Trophoblast cell (in vitro differentiated cells and primary cell): ENCODE measurements at regions not wholly inside any gene's neighbourhood (a gene's known extent, or its start where the extent isn't known, plus 50 kb on each side); places are given as distances from the start of the nearest gene placed in this dataset.
A peak's percentile ranks its signal among the peaks of the same experiment; 100 is the strongest.

Experiments
- DNase-seq, 2 donors: peaks; one replicate each; pipeline ENCODE4 v3.0.0-alpha.2; 2016
- H2AFZ ChIP-seq: 2 replicates; pipeline ENCODE4 v1.6.1; 2013; ENCODE audit warnings: low read length, moderate library complexity, mild to moderate bottlenecking; ENCODE audit not compliant: insufficient read depth, poor library complexity
- H2AK5ac ChIP-seq: 2 replicates; pipeline ENCODE4 v1.6.1; 2013; ENCODE audit warnings: mild to moderate bottlenecking, low read length
- H2BK120ac ChIP-seq: 2 replicates; pipeline ENCODE4 v1.6.1; 2013; ENCODE audit warnings: low read length, mild to moderate bottlenecking, moderate library complexity; ENCODE audit not compliant: insufficient read depth, poor library complexity
- H2BK12ac ChIP-seq: 2 replicates; pipeline ENCODE4 v1.6.1; 2013; ENCODE audit warnings: mild to moderate bottlenecking, low read length, moderate library complexity
- H2BK5ac ChIP-seq: 2 replicates; pipeline ENCODE4 v1.6.1; 2013; ENCODE audit warnings: low read length, low read depth, moderate library complexity, mild to moderate bottlenecking; ENCODE audit not compliant: poor library complexity
- H3K14ac ChIP-seq: 2 replicates; pipeline ENCODE4 v1.6.1; 2013; ENCODE audit warnings: mild to moderate bottlenecking, low read length
- H3K18ac ChIP-seq: 2 replicates; pipeline ENCODE4 v1.6.1; 2013; ENCODE audit warnings: mild to moderate bottlenecking, low read length
- H3K23ac ChIP-seq: 2 replicates; pipeline ENCODE4 v1.6.1; 2013; ENCODE audit warnings: low read length
- H3K27ac ChIP-seq: 2 replicates; pipeline ENCODE4 v1.5.1; 2013; ENCODE audit warnings: low read depth, mild to moderate bottlenecking, inconsistent platforms, low read length, moderate library complexity
- H3K27me3 ChIP-seq: 2 replicates; pipeline ENCODE4 v1.6.1; 2013; ENCODE audit warnings: inconsistent platforms, mild to moderate bottlenecking, low read length, moderate library complexity; ENCODE audit not compliant: insufficient read depth
- H3K36me3 ChIP-seq, 2 experiments: 1 replicate in 1 of 2; 2 replicates in 1 of 2; pipeline ENCODE4 v1.6.1; 2013; ENCODE audit warnings: low read length in 2 of 2, mild to moderate bottlenecking in 2 of 2, moderate library complexity in 1 of 2; ENCODE audit not compliant: insufficient read depth in 2 of 2, control insufficient read depth in 1 of 2
- H3K4ac ChIP-seq: 2 replicates; pipeline ENCODE4 v1.6.1; 2013; ENCODE audit warnings: low read depth, mild to moderate bottlenecking, low read length, moderate library complexity
- H3K4me1 ChIP-seq, 2 experiments: 1 replicate in 1 of 2; 2 replicates in 1 of 2; pipeline ENCODE4 v1.6.1; 2013; ENCODE audit warnings: low read length in 2 of 2, mild to moderate bottlenecking in 2 of 2, moderate library complexity in 1 of 2; ENCODE audit not compliant: insufficient read depth in 2 of 2, control insufficient read depth in 1 of 2
- H3K4me2 ChIP-seq: 2 replicates; pipeline ENCODE4 v1.6.1; 2013; ENCODE audit warnings: inconsistent platforms, mild to moderate bottlenecking, low read length, moderate library complexity
- H3K4me3 ChIP-seq: 2 replicates; pipeline ENCODE4 v1.5.1; 2013; ENCODE audit warnings: mild to moderate bottlenecking, low read depth, low read length, inconsistent platforms
- H3K79me1 ChIP-seq: one replicate; pipeline ENCODE4 v1.6.1; 2013; ENCODE audit warnings: low read length
- H3K79me2 ChIP-seq: 2 replicates; pipeline ENCODE4 v1.6.1; 2013; ENCODE audit warnings: low read length, mild to moderate bottlenecking; ENCODE audit not compliant: control insufficient read depth, insufficient read depth, poor library complexity
- H3K9ac ChIP-seq: 2 replicates; pipeline ENCODE4 v1.6.1; 2013; ENCODE audit warnings: mild to moderate bottlenecking, low read length
- H3K9me3 ChIP-seq: 2 replicates; pipeline ENCODE4 v1.6.1; 2013; ENCODE audit warnings: low read depth, mild to moderate bottlenecking, control low read depth, inconsistent platforms, low read length; ENCODE audit not compliant: insufficient read depth
- H4K12ac ChIP-seq: 2 replicates; pipeline ENCODE4 v1.6.1; 2013; ENCODE audit warnings: low read depth, mild to moderate bottlenecking, low read length, moderate library complexity
- H4K8ac ChIP-seq: 2 replicates; pipeline ENCODE4 v1.6.1; 2013; ENCODE audit warnings: low read depth, mild to moderate bottlenecking, low read length, moderate library complexity
- H4K91ac ChIP-seq: one replicate; pipeline ENCODE4 v1.6.1; 2013; ENCODE audit warnings: low read depth, mild to moderate bottlenecking, low read length, moderate library complexity
- WGBS: extraction: QIAGEN DNeasy Blood & Tissue Kit; methylation state at CpG from one replicate; pipeline ENCODE4 v1.1.7; 2013; ENCODE audit warnings: missing lambda C conversion rate; ENCODE audit not compliant: insufficient read length, insufficient coverage; ENCODE audit errors: extremely low coverage; 5-methylcytosine and 5-hydroxymethylcytosine counted together

DNA sequence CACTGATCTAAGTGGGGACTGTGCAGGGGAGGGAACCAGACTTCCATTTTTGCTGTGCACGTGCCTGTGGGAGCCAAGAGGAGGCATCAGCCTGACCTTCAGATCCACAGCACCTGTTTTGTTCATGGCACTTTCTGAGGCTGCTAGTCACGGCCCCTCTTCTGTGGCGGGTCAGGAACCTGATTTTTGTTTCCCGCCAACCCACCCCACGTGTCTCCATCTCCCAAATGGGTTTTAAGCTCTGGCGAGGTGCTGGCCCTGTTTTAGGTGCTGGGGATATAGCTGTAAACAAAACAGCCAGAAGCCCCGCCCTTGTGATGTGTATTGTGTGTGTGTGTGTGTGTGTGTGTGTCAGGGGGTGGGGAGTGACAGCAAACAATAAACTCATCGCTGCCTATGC lies 60.4 kb upstream of the GRPEL1 start:
- no peak overlapping the region for H4K91ac ChIP-seq
- no peak overlapping the region for H4K8ac ChIP-seq
- no CpG with 5 or more reads among the region's 8 CpGs for WGBS
- H3K27ac ChIP-seq = no peak overlapping the region
- H3K79me2 ChIP-seq = no peaks in the 10 kb centered on the region
- H3K14ac ChIP-seq = no peak overlapping the region
- H3K4ac ChIP-seq = no peak overlapping the region
- H3K23ac ChIP-seq = no peak overlapping the region
- H3K36me3 ChIP-seq = no peaks in the 10 kb centered on the region
- no peaks in the 10 kb centered on the region for H3K79me1 ChIP-seq
- H2AK5ac ChIP-seq = no peak overlapping the region
- H3K4me3 ChIP-seq = peak overlapping the region; percentile 1
- H2BK5ac ChIP-seq = no peak overlapping the region
- no peak overlapping the region for H2BK120ac ChIP-seq
- no peak overlapping the region for H3K4me2 ChIP-seq
- no peak overlapping the region for H2AFZ ChIP-seq
- peaks cover 17% of the 10 kb centered on the region for H3K9me3 ChIP-seq
- no peak overlapping the region for H2BK12ac ChIP-seq
- no peak overlapping the region for H3K18ac ChIP-seq
- H3K4me1 ChIP-seq = no peaks in the 10 kb centered on the region
- H4K12ac ChIP-seq = no peak overlapping the region
- no peak overlapping the region for H3K9ac ChIP-seq
- no peak for DNase-seq
- no peaks in the 10 kb centered on the region for H3K27me3 ChIP-seq

DNA sequence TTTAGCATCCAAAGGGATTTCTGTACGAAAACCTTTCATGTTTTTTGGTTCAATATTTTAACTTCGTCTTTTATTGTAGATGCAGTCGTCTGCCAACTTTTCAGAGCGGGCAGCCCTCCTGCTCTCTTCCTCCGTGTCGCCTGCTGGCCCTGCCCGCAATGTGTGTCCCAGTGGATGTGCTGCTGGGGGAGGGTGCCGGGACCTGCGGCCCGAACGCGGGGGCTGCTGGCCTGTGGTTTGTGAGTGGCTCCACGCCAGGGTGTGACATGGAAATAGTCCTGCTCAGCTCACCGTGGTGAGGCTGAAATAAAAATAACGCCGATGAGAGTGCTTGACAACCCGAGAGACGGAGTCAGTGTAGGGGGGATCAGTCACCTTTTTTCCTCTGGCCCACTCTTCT lies 59.7 kb upstream of the GRPEL1 start:
- Histone ChIP-seq H4K8ac (no peak overlapping the region), H3K27me3 (no peaks in the 10 kb centered on the region), H3K79me2 (no peaks in the 10 kb centered on the region), H3K23ac (no peak overlapping the region), H3K9ac (no peak overlapping the region), H3K79me1 (no peaks in the 10 kb centered on the region), H2AK5ac (no peak overlapping the region), H3K27ac (no peak overlapping the region), H3K9me3 (peaks cover 14% of the 10 kb centered on the region), H2AFZ (no peak overlapping the region), H3K4me2 (no peak overlapping the region), H3K4ac (no peak overlapping the region), H3K4me3 (no peak overlapping the region), H3K14ac (no peak overlapping the region), H3K36me3 (no peaks in the 10 kb centered on the region), H2BK120ac (no peak overlapping the region), H2BK12ac (no peak overlapping the region), H3K18ac (no peak overlapping the region), H3K4me1 (no peaks in the 10 kb centered on the region), H4K91ac (no peak overlapping the region), H2BK5ac (no peak overlapping the region), H4K12ac (no peak overlapping the region)
- DNase-seq = no peak
- WGBS = no CpG with 5 or more reads among the region's 18 CpGs

DNA sequence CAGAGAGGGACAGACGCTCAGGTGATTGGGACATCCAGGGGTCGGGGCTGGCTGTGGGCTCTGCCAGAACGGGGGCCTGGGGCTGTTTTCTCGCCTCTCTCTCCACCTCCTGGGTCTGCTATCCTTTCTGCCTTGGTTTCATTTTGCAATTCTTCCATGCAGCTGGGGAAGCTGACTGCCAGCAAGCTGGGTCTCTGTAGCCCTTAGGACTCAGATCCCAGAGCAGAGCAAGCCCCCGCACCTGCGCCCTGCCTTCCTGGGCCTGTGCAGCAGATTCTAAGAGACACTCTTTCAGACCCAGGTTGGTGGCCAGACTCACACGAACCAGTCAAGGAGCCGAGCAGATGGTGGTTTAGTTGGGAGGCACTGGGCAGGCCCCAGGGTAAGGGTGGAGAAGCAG lies 59.1 kb upstream of the GRPEL1 start:
- Histone ChIP-seq H3K27me3 (no peaks in the 10 kb centered on the region), H3K4me1 (no peaks in the 10 kb centered on the region), H3K9ac (no peak overlapping the region), H2BK12ac (no peak overlapping the region), H4K8ac (no peak overlapping the region), H3K9me3 (peaks cover 14% of the 10 kb centered on the region), H2BK5ac (no peak overlapping the region), H2AFZ (no peak overlapping the region), H3K14ac (no peak overlapping the region), H3K79me2 (no peaks in the 10 kb centered on the region), H3K4me3 (no peak overlapping the region), H3K79me1 (no peaks in the 10 kb centered on the region), H2AK5ac (no peak overlapping the region), H4K12ac (no peak overlapping the region), H3K18ac (no peak overlapping the region), H4K91ac (no peak overlapping the region), H2BK120ac (no peak overlapping the region), H3K27ac (no peak overlapping the region), H3K4ac (no peak overlapping the region), H3K36me3 (no peaks in the 10 kb centered on the region), H3K4me2 (no peak overlapping the region), H3K23ac (no peak overlapping the region)
- WGBS = no CpG with 5 or more reads among the region's 8 CpGs
- no peak for DNase-seq

DNA sequence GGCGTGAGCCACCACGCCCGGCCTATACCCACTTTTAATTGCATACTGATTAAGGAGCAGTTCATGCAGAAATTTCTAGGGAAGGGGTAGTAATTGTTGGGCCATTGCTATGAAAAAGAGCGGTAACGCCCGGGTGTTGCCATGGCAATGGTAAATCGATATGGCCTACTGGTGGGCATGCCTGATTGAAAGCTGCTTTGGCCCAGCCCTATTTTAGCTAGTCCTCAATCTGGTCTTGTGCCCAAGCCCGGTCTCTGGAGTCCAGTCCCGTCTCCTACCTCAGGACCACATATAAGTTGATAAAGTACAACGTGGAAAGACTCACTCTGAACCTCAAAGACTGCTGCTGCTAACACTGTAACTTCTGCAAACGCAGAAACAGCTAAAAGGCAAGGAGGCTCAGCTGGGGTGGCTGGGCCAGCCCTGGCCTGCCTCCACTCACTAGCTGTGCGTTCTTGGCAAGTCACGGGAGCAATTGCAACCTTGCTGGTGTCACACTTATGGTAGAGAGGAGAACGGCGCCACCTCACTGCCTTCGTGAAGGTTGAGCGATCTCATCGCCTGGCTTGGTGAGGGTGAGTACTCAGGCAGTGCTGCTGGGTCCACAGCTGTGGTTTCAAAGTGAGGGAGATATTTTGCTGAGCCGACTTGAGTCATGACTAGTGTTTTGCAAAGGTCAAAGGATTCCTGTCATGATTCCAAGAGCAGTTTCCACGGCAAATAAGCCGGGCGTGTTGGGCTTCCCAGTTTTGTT lies 57.0 kb upstream of the GRPEL1 start:
- no peak overlapping the region for H3K4me2 ChIP-seq
- H3K79me2 ChIP-seq = no peaks in the 10 kb centered on the region
- no peak overlapping the region for H2BK12ac ChIP-seq
- H3K18ac ChIP-seq = no peak overlapping the region
- no peak overlapping the region for H3K9ac ChIP-seq
- no peak overlapping the region for H3K4ac ChIP-seq
- no peaks in the 10 kb centered on the region for H3K9me3 ChIP-seq
- no peak overlapping the region for H3K23ac ChIP-seq
- no peak overlapping the region for H3K27ac ChIP-seq
- no peak overlapping the region for H2AK5ac ChIP-seq
- H3K36me3 ChIP-seq = no peaks in the 10 kb centered on the region
- DNase-seq = no peak
- no peak overlapping the region for H2BK120ac ChIP-seq
- no peaks in the 10 kb centered on the region for H3K27me3 ChIP-seq
- no CpG with 5 or more reads among the region's 22 CpGs for WGBS
- H4K91ac ChIP-seq = no peak overlapping the region
- H3K4me3 ChIP-seq = no peak overlapping the region
- H3K4me1 ChIP-seq = no peaks in the 10 kb centered on the region
- H2AFZ ChIP-seq = no peak overlapping the region
- no peak overlapping the region for H2BK5ac ChIP-seq
- H3K14ac ChIP-seq = no peak overlapping the region
- no peak overlapping the region for H4K12ac ChIP-seq
- H3K79me1 ChIP-seq = no peaks in the 10 kb centered on the region
- H4K8ac ChIP-seq = no peak overlapping the region
